ENCODE measurements at regions not wholly inside any gene's neighbourhood (a gene's known extent, or its start where the extent isn't known, plus 50 kb on each side); places are given as distances from the start of the nearest gene placed in this dataset.

DNA sequence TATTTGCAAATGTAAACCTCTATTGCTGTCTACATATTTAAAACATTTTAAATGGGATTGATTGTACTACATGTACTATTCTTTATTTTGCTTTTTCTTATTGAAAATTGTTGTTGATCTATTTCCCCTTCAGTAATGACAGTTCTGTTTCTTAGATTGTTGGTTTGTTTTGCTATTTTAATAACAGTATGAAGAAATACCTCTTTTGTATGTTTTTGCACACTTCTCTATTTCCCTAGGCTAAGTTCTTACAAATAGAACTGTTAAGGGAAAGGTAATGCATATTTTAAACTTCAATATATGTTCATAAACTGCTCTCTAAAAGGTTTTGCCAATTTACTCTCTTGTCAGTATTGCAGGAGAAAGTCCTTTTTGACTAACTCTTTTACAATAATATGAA, 195.0 kb upstream of the PRPS1L1 start:
- TF ChIP-seq ZNF776 (tag by site-specific recombination; IDR thresholded peaks at IDR 0.05; ENCODE audit: borderline replicate concordance) (no peak), TRIM28 (IDR thresholded peaks at IDR 0.05; ENCODE audit: borderline replicate concordance, low read length) (no peak), ZNF350 (tag by site-specific recombination; IDR thresholded peaks at IDR 0.05) (no peak)
